GM19455 (cell line): ENCODE measurements at regions not wholly inside any gene's neighbourhood (a gene's known extent, or its start where the extent isn't known, plus 50 kb on each side); places are given as distances from the start of the nearest gene placed in this dataset.

Experiments used
- ATAC-seq: cut with Tn5 transposase; IDR thresholded peaks from one replicate; pipeline ENCODE4 v1.9.1; 2021; ENCODE audit not compliant: unreplicated experiment

DNA sequence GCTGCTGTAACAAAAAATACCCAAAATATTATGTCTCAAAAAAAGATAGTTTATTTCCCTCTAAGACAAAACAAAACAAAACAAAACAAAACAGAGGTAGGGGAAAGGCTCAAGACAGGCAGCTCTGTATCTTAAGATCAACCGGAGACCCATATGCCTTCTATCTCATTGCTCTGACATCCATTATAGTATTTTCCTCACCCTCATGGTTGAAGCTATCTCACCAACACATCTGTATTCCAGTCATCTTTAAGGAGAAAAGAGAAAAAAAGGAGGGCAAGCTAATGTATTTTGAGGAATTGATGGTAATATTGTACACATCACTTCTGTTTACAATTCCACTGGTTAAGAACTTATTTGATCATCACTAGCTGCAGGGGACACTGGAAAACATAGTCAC is 239.7 kb downstream of the ICOS start:
- no peak for ATAC-seq

DNA sequence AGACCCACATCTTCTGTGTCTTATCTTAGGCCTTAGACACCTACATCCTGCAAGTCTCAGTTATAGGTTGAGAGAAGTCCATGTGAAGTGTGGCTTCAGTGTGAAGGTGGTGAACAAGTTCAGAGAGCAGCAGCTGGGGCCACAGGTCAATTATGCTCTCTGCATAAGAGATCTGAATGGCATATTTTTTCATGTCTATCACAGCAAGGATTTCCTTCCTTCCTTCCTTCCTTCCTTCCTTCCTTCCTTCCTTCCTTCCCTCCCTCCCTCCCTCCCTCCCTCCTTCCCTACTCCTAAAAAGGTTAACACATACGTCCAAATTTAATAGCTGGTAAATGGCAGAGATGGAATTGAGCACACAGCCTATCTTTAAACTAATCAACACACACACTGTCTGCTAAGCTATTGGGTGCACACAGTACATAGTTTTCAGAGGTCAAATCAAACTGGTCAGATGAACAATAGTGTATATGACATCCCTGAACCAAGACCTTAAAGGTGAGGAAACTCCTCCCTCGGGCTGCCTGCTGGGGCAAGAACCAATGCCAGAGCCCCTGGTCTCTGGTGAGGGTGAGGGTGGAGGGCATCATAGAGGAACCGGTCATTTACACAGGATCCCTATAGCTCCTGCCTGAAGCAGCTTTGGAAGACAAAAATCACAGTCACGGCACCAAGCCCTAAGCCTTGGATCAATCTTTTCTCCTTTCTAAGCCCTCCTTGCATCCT is 240.9 kb downstream of the ICOS start:
- peak; percentile 17 for ATAC-seq

DNA sequence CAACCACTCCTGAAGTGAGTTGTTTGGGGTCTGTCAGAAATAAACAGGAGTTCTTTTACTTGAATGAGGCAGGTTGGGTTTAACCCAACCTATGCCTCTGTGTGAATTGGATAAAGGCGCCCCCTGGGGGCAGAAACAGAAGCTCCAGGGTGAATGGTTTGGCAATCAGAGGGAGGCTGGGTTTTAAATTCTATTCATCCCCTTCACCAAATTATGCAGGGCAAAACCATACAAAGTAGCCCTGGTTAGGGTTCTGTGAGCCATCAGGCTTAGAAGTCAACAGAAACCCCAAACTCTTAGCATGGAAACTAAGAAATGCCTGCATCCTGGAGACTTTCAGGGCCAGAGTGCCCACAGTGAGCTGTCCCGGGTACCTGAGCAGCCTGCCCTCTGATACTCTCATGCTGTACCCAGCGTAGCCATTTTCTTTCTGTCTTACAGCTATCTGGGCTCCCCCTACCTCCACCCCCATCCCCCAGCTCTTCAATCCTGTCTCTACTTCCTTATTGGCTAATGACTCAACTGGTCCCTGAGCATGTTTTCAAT is 241.5 kb downstream of the ICOS start:
- ATAC-seq: peak; percentile 85

DNA sequence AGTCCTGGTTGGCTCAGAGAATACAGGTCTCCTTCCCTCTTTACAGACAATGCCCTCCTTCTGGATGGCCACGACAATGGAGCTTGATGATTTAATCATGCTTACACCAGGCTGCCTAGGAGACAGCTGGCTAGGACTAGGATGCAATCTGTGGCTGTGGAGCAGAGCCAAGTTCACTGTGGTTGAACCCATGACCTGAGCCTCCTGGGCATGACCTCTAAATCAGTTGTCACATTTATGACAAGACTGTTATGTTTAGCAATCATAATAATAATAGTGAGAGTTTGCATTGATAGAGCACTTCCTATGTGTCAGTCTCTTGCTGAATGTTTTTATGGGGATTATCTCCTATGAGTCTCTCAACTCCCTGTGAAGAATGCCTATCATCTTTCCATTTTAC is 244.1 kb downstream of the ICOS start:
- ATAC-seq: no peak

DNA sequence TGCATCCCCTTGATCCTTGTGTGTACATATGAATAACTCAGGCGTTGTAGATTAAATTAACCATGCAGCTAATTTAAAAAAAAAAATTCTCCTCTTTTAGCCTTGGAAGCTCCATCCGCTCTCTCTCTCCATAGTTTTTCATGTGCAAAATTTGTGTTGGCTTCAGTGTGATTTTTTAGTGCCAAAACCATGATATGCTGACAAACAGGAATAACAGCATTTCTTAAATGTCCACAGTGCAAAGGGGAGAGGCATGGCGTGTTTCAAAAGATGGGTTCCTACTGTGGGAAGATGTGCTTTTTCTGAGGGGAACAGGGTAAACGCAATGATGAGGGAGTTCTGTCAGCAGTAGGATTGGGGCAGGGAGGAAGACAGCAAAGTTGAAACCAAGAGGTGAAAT is 247.0 kb downstream of the ICOS start:
- no peak for ATAC-seq

DNA sequence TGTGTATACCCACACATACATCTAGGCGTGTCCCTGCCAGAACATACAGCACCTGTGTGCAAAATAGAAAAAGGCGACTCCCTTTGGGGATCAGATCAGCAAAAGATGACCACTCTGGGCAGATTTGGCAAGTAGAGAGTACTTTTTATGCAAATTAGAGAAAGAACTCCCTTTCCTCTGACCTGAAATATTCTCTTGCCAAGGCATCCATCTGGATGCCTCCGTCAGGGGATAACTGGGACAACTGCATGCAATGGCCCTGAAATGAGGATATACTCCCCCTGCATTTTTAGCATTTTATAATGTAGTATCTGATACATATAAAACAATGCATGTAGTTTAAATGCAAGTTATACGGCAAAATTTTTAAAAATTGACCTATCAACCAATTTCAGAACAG is 247.7 kb downstream of the ICOS start:
- no peak for ATAC-seq

DNA sequence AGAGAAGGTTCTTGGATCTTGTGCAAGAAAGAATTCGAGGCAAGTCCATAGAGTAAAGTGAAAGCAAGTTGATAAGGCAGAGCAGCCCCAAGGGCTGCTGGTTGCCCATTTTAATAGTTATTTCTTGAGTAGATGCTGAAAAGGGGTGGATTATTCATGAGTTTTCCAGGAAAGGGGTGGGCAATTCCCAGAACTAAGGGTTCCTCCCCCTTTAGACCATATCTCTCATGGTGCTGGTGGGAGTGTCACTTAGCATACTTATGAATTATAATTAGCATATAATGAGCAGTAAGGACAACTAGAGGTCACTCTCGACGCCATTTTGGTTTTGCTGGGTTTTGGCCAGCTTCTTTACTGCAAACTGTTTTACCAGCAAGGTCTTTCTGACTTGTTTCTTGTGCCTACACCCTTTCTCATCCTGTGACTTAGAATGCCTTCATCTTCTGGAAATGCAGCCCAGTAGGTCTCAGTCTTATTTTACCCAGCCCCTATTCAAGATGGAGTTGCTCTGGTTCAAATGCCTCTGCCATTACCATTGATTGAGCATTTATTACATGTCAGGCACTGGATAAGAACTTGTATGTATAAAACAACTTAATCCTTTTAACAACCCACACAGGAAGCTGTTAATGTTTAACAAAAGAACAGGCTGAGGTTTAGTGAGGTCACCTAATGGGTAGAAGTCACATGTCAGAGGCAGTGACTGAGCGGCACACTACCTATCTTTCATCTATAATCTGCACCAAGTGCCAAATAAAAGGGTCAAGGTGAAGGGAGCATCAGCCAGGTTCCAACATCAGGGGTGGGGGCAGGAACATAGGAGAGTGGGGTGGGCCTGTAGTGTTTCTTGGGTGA is 250.9 kb downstream of the ICOS start:
- no peak for ATAC-seq

DNA sequence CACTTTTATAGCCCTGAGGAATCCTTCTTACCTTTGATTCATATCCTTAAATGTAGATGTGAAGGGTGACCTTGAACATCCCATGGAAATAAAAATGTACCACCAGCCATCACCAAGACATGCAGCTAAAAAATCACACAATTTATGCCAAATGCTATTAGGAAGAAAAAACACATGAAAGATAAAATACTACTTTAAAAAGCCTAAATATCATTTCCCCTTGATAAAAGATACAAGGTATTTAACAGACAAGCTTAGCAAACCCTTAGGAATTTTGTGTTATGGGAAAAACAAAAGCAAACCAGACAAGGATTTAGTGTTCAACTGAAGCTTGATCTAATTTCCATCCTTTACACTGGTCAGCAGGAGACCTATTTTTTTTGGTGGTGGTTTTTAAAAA is 255.0 kb downstream of the ICOS start:
- no peak for ATAC-seq

DNA sequence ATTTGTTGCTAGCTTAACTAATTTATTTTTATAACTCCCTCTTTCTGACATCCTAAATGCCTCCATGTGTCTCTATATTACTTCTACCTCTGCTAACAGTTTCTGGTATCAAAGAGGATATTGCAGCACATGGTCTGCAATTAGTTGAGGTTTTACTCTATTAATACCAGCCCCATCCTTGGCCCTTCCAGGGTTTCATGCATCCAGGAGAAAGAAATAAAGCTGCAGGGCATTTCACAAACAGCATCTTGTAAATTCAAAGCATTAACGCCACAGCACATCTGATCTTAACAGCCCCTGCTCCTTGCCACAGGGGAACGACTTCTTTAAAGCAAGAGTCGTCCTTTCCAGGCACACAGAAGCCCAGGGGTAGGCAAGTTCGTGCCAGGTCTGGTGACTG is 258.9 kb downstream of the ICOS start:
- no peak for ATAC-seq

DNA sequence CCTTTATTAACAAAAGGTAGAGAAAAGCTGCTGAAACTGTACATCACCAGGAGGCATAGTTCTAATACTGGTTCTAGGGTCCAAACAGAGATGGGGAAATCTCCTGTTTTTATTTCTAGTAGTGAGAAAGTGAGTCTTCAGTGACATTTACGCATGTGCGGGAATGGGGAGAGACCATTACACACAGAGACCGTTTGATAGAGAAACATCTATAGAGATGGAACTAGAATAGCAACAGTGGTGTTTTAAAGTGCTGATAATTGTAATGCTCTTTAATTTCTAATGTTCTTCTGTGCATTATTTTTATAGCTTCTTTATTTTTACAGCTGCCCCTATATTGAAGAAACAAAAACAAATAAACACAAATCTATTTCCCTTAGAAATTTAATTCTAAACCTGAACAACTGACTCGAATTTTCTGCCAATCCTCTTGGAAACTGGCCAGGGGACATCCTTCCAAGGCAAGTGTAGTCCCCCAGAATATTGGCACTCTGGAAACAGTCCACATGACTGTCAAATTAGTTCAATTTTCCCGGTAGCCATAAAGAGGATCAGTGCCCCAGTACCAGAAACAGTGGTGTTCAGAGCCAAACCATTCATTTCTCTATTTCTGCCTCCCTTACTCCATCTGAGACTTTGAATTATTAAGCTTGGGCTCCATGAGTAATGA is 260.9 kb downstream of the ICOS start:
- ATAC-seq: no peak

DNA sequence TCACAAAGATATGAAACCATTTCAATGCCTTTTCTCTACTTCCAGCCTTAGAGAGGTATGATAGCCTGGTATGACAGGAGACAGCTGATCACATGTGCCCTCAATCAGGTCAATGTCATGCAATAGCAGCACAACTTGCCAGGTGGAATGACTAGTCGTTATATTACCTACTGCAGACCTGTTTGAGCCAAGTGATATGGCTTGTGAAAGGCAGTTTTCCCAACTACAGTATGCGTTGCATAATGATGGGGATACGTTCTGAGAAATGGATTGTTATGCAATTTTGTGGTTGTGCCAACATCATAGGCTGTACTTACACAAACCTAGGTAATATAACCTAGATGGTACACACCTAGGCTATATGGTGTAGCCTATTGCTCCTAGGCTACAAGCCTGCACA is 262.8 kb downstream of the ICOS start:
- ATAC-seq: no peak

DNA sequence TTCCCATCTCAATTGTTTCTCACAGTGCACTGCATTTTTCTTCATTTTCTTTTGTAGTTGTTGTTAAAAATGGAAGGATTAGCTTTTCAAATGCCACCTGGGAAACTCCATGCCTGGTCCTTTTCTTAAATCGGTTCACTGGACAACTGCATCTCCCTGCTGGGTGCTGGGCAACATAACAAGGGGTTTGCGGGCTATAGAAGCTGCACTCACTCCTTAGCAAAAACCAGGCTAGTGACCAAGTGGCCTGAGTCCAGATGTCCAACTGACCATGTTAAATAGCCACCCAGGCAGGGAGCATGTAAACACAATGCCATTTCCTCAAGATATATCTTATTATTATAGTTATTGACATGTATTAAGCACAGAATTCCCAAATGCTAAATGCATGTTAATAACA is 264.9 kb downstream of the ICOS start:
- no peak for ATAC-seq

DNA sequence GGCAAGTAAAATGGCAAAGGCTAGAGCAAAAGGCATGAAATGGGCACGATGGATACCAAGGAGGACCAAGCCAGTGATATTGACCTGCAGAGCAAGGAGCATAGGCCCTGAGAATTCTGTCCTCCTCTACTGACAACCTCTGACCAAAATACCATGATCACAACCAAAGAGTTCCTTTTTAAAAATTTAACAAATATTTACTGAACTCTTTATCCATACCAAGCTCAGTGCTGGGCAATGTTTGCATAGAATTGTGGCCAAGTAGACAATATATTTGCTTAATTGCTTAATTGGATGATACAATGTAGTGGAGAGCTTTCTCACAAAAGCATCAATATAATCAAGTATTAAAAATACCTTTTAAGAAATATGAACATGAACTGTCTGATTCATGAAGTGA is 265.7 kb downstream of the ICOS start:
- ATAC-seq: no peak

DNA sequence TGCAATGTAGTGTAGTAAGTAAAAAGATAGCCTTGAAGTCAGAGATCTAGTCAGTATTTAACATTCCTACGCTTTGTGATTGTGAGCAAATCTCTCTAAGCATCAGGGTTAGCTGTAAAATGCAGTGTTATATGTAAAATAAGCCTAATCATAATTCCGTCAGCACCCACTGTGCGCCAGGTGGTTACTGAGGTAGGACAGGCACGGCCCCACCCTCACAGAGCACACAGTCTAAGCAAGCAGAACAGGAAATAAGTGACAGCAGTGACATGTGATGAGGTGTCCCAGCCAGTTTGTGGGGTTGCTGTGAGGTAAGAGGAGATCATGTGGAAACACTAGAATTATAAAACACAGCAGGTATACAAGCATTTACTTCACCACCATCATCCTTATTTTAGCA is 267.1 kb downstream of the ICOS start:
- no peak for ATAC-seq

DNA sequence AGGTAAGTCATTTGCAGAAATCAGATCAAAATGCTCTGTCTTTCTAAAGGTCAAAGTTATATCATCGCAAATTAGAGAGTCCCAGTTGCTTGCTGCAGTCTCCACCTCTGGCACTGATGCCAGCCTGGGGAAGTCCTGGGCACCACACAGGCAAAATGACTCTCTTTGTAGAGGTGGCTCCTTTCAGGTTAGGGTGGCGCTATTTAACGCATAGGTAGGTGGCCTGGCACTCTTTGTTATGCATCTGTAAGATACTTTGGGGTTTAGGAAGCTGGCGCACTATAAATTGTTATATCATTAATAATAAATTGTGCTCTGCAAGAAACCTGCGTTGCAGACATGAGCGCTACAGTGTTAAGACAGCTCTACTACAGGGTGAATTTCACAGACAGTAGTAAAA is 268.5 kb downstream of the ICOS start:
- ATAC-seq: no peak

DNA sequence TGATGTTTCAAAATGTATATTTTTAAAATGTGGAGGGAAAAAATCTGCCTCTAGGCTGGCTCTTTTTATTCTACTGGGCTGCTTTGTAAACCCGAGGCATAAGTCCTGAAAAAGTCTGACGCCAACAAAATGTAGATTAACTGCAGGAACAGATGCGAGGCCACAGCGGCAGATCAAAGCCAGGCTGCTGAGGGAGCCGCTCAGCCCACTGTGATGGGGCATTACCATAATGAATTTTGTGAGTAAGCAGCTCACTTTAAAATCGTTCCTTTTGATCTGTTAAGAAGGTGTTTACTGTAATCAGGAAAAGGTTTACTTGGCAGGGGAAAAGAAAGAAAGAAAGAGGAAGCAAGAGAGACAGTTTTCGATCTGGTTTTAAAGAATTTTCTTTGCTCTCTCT is 269.0 kb downstream of the ICOS start:
- ATAC-seq: no peak

DNA sequence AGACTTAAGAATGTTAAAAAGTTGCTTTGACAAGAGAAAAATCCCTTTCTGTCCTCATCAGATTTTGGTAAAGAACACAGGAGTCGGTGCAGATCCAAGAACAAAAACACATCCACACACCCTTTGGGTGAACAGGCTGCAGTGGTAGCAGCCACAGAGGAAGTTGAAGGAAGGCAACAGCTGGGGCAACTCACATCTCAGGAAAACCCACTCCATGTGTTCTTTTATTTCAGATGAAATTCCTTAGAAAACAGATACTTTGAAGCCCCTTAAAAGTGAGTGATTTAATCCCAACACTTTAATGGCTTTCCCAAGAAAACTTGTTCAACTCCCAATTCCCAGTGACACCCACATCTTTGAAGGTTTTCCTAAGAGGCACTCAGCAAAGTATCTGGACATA is 271.3 kb downstream of the ICOS start:
- no peak for ATAC-seq

DNA sequence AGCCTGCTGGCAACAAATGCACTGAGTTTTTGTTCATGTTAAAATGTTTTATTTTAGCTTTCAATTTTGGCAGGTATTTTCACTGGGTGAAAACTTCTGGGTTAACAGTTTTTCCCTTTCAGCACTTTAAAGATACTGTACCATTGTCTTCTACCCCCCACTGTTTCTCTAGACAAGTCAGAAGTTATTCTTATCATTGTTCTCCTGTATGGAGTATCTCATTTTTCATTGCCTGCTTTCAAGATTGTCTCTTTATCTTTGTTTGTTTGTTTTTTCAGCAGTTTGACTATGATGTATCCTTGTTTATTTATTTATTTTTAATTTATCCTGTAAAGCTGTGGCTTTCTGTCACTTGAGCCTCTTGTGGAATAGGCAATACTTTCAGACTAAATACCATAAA is 277.0 kb downstream of the ICOS start:
- ATAC-seq: no peak

DNA sequence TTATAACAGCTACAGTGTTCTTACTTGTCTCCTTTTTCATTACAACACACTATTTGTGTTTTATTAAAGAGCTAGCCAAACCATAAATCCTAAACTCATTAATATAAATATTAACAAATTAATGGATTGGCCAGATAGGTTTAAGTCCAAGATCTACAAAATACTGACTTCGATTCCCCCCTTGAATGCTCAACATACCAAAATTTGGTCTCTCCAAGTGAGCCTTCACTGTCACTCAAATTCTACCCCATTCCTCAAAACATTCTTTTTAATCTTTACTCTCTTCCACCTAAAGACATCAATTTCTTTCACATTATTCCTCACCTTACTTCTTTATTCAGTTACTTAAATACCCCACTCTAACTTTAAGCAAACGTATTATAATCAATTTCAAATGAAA is 281.5 kb downstream of the ICOS start:
- ATAC-seq: no peak

DNA sequence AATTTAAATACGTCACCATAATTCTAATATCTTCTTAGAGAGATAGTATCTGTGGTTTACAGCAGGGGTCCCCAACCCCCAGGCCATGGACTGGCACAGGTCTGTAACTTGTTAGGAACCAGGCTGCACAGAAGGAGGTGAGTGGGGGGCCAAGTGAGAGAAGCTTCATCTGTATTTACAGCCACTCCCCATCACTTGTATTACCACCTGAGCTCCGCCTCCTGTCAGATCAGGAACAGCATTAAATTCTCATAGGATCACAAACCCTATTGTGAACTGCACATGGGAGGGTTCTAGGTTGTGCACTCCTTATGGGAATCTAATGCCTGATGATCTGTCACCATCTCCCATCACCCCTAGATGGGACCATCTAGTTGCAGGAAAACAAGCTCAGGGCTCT is 282.6 kb downstream of the ICOS start:
- no peak for ATAC-seq

DNA sequence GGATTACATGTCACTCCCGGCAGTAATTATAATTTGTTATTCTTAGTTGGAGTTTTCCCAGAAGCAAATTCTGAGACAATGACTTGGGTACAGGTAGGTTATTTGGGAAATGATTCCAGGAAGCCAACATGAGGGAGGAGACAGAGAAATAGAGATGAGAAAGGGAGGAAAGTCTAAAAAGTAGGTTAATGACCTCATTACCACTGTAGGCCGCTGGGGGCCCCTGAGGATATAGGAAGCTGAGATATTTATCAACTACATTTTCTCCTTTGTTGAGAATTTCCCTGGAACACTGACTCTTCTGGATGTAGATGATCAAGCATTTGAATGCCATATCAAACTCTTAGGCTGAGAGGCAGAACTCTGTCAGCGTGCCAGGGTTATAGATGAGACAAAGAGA is 284.3 kb downstream of the ICOS start:
- ATAC-seq: no peak

DNA sequence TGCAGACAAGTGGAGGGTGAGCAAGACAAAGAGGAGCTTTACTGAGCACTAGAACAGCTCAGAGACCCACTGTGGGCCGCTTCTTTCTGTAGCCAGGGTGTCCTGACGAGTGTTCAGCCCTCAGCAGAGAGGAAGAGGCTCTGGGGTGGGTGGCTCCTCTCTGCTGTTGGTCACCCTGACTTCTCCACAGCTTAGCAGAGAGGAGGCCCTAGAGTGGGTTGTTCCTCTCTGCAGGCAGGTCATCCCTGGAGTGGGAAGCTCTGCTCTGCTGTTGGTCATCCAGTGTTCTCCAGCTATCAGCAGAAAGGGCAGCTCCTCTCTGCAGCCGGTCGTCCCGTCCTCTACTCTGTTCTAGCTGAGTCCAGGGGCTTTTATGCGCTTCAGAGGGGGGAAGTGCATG is 286.5 kb downstream of the ICOS start:
- ATAC-seq: no peak
